ENCODE measurements at regions not wholly inside any gene's neighbourhood (a gene's known extent, or its start where the extent isn't known, plus 50 kb on each side); places are given as distances from the start of the nearest gene placed in this dataset.

GRCh38 chr20:55569084-55569483 lies 436.2 kb downstream of the CBLN4 start:
- TF ChIP-seq ISL1 (CRISPR knock-in tag; IDR thresholded peaks at IDR 0.05) (no peak), CSDC2 (CRISPR knock-in tag; IDR thresholded peaks at IDR 0.05) (no peak), PATZ1 (CRISPR knock-in tag; IDR thresholded peaks at IDR 0.05; ENCODE audit: borderline replicate concordance) (no peak), TOX (CRISPR knock-in tag; IDR thresholded peaks at IDR 0.05; ENCODE audit: borderline replicate concordance) (no peak), RARB (CRISPR knock-in tag; IDR thresholded peaks at IDR 0.05) (no peak), CSRNP3 (CRISPR knock-in tag; IDR thresholded peaks at IDR 0.05) (no peak), PPARA (CRISPR knock-in tag; IDR thresholded peaks at IDR 0.05; ENCODE audit: borderline replicate concordance) (no peak), BACH2 (CRISPR knock-in tag; IDR thresholded peaks at IDR 0.05; ENCODE audit: borderline replicate concordance) (no peak)
- TF ChIP-seq, protein P1, sequence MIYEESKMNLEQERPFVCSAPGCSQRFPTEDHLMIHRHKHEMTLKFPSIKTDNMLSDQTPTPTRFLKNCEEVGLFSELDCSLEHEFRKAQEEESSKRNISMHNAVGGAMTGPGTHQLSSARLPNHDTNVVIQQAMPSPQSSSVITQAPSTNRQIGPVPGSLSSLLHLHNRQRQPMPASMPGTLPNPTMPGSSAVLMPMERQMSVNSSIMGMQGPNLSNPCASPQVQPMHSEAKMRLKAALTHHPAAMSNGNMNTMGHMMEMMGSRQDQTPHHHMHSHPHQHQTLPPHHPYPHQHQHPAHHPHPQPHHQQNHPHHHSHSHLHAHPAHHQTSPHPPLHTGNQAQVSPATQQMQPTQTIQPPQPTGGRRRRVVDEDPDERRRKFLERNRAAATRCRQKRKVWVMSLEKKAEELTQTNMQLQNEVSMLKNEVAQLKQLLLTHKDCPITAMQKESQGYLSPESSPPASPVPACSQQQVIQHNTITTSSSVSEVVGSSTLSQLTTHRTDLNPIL (CRISPR knock-in tag; IDR thresholded peaks at IDR 0.05; ENCODE audit: low read depth), result no peak
- TF ChIP-seq, protein P2, sequence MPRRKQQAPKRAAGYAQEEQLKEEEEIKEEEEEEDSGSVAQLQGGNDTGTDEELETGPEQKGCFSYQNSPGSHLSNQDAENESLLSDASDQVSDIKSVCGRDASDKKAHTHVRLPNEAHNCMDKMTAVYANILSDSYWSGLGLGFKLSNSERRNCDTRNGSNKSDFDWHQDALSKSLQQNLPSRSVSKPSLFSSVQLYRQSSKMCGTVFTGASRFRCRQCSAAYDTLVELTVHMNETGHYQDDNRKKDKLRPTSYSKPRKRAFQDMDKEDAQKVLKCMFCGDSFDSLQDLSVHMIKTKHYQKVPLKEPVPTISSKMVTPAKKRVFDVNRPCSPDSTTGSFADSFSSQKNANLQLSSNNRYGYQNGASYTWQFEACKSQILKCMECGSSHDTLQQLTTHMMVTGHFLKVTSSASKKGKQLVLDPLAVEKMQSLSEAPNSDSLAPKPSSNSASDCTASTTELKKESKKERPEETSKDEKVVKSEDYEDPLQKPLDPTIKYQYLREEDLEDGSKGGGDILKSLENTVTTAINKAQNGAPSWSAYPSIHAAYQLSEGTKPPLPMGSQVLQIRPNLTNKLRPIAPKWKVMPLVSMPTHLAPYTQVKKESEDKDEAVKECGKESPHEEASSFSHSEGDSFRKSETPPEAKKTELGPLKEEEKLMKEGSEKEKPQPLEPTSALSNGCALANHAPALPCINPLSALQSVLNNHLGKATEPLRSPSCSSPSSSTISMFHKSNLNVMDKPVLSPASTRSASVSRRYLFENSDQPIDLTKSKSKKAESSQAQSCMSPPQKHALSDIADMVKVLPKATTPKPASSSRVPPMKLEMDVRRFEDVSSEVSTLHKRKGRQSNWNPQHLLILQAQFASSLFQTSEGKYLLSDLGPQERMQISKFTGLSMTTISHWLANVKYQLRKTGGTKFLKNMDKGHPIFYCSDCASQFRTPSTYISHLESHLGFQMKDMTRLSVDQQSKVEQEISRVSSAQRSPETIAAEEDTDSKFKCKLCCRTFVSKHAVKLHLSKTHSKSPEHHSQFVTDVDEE (CRISPR knock-in tag; IDR thresholded peaks at IDR 0.05), result no peak

Data from SK-N-SH treated with all-trans-retinoic acid at 6 μM for 48 hours (cell line).